Stimulated activated CD4-positive, alpha-beta T cell treated with anti-CD3 and anti-CD28 coated beads, Interleukin-12 subunit alpha, Interleukin-12 subunit beta, amount 100 ng/mL, for 48 hours (primary cell): ENCODE measurements at regions not wholly inside any gene's neighbourhood (a gene's known extent, or its start where the extent isn't known, plus 50 kb on each side); places are given as distances from the start of the nearest gene placed in this dataset.

Experiments used
- DNase-seq, 3 donors: peaks; one replicate each; pipeline ENCODE4 v3.0.0-alpha.2; 2020; ENCODE audit warnings: low read depth in 2 of 3, low spot score in 1 of 3

DNA sequence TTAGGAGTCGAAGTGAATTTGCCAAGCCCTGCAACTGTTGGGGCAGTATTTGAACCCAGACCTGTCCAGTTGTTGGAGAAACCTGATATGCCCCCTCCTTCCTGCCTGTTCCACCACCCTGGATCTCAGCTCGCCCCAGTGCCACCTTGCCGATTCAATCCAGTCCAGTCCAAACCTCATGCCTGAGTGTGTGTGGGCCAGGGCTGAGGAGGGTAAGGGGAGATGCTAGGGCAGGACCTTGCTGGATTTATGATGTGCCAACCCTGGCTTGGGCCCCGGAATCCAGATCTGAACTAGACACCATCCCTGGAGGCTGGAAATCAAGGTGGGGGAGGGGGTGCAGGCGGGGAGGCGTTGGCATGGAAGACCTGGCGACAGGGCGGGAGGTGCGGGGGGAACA lies 98.9 kb upstream of the WNT4 start:
- DNase-seq, result no peak

GRCh38 chr1:22245100-22245650 lies 102.3 kb upstream of the WNT4 start:
- no peak for DNase-seq

DNA sequence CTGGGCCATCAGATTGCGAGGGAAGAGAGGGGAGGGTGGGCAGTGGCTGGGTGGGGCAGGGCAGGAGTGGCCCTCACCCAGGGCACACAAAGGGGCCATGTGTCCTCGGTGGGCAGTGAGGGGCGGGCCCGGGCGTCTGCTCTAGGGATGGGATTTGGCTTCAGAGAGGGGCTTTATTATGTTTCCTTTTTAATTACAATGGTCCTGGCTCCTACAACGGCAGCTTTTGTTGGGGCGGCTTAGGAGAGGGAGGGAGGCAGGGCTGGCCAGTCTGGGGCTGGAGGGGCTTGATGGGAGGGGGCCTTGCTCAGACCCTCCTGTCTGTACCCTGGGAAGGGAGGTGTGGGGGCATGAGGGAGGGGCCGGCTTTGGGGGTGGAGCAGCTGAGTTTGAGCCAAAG lies 102.8 kb upstream of the WNT4 start:
- DNase-seq, result no peak

DNA sequence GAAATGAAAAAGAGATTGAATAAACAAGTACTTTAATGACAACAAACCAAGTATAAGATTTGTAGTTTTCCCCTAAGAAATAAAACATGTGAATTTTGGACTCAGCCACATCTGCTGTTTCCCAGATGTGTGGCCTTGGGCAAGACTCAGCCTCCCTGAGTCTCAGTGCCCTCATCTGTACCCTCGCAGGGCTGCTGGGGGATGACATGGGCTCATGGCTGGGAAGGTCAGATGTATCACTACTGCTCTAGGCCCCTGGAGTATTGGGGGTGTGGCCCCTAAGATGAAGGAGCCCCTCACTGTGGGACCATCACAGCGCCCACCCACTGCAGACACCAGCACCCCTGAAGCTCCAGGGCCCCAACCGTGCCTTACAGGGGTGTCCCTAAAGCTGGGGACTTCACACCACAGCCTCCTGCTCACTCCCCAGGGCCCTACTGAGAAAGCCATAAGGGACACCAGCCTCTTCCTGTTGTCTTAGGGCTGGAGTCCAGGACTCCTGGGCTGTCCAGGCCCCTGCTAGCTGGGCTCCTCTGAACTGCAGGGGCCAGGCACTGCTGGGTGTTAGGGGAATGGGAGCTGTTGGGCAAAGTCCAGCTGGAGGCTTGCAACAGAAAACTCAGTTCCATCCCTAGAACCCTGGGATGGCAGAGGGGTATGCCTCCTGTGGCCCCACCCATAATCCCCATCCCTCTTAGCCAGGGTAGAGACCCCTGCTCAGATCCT lies 104.0 kb upstream of the WNT4 start:
- no peak for DNase-seq

- no peak for DNase-seq
Observed at GRCh38 chr1:22247527-22248245, 104.8 kb upstream of the WNT4 start.

DNA sequence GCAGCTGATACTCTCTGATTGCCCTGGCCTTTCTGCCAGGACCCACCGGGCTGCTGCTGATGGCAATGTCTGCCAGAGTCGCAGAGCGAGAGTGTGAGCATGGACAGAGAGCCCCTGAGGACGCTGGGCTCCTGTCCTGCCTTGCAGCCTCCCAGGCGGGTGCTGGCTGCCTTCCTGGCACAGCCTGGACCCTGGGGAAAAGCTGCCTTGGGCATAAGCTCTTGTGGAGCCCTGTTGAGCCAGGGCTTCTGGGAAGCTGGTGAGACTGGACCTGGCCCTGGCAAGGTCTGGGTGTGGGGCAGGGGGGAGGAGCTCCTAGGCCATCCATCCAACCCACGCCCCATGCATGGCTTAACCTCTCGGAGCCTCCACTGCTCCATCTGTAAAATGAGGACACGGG lies 105.8 kb upstream of the WNT4 start:
- no peak for DNase-seq

DNA sequence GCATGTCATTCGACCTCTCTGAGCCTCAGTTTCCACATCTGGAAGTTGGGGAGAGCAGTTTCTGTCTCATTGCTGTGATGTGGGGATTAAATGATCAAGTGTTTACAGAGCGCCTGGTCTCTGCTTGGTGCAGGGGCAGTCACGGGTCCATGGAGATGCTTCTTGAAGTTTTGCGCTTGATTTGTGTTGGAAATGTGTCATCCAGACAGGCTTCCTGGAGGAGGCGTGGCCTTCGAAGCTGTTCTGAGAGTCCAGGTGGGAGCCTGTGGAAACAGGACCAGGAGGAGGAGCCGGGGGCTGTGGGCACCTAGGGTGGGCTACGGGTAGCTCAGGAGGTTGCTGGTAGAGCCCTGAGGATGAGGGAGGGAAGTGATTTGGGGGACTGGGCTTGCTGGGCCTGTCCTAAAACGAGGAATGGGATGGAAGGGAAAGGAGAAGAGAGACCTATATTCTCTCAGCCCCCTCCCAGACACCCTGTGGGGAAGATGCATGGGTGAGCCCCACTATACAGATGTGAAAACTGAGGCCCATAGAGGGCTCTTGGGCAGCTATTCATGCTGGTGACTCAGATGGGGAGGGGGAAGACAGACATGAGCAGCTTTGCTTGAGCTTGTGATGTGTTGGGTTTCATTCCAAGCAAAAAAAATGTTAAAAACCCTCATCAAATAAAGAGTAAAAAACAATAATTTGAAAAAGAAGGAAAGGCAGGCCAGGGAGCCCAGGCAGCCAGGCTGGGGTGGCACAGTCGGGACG lies 107.2 kb upstream of the WNT4 start:
- DNase-seq, result no peak

DNA sequence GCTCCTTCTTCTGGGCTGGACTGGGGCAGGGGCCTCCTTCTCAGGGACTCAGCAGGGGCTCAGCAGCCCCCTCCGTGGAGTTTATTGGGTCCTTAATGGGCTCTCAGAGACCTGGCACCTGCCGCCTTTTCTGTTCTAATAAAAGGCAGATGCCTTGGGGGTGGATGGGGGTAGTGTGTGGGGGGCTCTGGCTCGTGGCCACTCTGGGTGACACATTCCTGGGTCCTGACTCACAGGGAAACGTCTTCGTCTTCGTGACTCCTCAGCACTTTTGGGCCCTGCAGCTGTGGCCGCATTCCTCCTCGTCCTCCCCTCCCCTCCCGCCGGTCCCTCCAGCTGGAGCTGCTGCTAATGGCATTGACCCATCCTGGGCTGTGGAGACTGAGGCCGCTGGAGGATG lies 107.8 kb upstream of the WNT4 start:
- DNase-seq, result no peak

DNA sequence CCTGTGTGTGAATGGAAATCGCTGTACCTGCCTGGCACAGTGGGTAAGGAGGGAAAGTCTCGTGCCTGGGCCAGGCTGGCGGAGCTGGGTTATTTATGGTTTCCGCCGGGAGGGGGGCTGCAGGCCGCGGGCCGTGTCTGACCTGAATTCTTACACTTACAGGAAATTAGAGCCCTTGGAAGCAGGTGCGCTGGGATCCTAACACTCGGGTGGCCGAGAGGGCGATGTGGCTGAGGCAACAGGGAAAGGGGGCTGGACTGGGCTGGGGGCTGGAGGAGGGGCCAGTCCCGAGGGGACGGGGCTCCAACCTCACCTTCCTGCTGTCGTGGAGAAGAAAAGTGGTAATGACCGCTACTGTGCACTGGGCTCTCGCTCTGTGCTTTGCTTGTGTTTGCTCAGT lies 109.4 kb upstream of the WNT4 start:
- no peak for DNase-seq

DNA sequence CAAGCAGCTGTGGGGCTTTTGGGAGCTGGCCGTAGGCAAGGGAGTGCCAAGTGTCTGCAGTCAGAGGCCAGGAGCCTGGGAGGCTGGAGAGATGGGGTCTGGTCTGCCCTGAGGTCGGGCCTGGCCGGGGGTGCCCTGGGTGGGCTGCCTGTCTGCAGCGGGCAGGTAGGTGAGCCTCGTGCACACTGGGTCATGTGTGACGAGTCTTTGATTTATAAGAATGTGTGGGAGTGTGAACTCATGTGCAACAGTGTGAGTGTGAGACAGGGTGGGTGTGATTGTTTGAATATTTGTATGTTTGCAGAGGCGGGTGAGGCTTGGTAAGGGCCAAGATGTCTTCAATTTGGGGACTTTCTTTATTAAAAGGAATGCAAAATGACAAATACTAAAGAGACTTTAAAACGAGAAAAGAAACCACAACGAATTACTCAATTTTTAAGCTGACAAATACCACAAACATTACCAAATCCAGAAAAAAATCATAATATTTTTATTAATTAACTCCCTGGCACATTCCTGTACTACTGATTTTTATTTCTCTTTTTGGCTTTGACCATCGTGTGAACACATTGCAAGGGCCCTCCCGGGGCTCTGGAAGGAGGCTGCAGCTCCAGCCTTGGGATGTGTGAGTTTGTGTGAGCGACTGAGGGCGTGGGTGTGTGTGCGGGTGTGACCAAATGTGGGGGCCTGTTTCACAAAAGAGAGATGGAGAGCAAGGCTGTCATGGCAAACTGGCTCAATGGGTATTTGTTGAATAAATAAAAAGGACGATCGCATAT lies 110.3 kb upstream of the WNT4 start:
- DNase-seq, result no peak

GRCh38 chr1:22254756-22255155 lies 111.9 kb upstream of the WNT4 start:
- DNase-seq, result no peak

- DNase-seq, result no peak
Observed at GRCh38 chr1:22255341-22256212, 112.7 kb upstream of the WNT4 start.

DNA sequence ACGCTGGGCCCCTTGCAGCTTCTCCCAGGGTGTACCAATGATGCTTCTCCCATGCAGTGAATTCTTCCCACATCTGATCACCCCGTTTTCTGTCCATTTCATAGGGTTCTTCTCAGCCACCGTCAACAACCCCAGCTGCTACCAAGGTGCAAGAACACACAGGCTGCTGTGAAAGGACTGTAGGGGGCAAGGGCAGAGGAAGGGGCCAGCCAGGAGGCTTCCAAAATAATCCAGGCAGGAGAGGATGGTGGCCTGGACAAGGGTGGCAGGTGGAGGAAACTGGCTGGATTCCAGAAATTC lies 113.3 kb upstream of the WNT4 start:
- DNase-seq, result no peak

DNA sequence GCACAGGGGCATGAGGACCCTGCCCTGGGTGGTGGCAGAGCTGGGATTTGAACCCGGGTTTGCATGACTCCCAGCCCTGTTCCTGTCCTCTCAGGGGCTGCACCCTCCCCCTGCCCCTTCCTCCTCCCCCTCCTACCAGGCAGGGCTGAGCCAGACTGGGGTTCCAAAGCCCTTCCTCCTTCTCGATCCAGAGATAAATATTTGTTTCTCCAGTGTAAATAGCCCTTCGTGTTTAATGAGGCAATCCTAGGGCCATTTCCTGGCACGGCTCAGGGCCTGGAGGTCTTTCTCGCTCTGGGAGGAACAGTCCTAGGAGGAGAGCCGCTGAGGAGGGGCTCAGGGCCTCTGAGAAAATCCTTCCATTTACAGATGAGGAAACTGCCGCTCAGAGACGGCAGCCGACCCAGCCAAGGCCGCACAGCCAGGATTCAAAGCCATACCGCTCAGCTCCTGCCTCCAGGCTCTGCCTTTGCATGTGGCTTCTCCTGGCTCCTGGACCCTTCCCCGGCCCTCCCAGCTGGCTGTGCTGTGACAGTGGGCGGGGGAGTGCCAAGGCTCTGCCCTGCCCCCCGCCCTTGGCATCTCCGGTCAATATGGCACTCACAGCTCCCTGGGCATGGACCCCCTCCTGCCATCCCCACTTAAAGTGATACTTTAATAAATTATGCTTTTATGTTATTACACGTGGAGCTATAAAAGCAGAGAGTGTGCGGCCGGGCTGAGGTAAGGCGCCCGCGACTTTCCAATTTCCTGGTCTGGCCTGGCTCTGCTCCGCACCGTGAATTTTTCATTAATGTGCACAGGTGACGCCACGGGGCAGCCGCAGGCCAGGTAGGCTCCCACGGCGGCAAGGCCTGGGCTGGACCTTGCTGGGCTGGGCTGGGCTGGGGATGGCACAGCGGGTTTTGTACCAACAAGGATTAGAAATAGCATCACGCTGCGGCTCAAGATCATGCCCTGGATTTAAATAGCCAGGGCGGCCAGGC lies 114.7 kb upstream of the WNT4 start:
- DNase-seq, result no peak

DNA sequence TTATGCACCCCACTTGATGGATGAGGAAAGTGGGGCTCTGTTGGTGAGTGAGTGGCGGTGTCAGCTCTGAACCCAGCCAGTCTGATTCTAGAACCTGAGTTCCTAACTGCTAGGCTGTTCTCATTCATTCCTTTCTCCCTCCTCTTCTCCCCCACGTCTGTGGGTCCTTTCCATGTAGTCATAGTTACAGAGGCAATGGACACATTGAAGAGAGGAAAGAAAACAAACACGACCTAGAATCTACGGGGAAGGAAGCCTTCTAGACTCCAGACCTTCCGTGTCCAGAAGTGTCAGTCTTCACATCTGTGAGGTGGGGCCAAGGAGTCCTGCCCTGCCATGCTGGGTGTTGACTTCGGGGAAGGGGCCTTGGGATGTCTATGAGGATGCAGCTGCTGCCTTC lies 115.8 kb upstream of the WNT4 start:
- DNase-seq, result no peak

DNA sequence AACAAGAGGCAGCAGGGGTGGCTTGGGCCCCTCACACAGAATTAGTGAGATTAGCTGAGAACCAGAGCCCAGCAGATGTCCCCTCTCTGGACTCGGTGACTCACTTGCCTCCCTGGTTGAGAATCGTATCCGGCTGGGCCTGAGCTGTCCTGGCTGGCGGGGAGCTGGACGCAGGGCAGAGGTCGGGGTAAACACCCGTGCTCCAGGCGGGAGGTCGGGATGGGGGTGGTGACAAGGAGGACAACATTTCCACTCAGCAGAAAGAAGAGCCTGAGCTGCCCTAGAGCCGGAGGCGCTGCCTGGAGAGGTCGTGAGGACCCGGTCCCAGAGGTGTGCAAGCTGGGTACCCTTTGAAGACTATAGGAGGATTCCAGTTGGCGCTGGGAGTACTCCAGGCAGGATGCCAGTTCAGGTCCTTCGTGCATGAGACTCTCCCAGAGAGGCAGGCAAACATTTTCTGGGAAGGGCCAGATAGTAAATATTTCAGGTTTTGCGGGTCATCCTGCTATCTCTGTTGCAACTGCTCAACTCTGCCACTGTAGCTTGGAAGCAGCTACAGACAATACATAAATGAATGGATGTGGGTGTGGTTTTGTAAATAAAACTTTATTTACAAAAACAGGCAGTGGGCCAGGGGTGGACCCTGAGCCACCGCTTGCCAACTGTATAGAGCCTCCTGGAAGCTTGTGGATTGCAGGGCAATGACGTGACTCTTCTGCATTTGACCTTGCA lies 116.8 kb upstream of the WNT4 start:
- no peak for DNase-seq

GRCh38 chr1:22260860-22261432 lies 118.0 kb upstream of the WNT4 start:
- DNase-seq, result no peak

DNA sequence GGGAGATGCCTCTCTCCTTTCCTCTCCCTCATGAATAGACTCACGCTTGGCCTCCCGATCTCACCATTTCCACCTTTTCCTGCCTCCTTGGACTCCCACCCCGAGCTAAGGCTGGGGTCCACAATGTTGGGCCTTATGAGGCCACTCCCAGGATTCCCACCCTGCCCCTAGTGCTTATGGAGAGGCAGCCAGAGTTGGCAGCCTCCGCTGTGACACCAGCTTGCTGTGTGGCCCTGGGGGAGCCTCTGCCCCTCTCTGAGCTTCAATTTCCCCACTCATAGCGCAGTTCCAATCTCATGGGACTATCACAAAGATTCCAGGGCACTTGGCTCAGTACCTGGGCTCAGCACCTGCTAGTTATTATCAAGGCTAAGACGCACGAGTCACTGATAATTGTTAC lies 118.7 kb upstream of the WNT4 start:
- no peak for DNase-seq
